ELR (cell line): ENCODE measurements at regions not wholly inside any gene's neighbourhood (a gene's known extent, or its start where the extent isn't known, plus 50 kb on each side); places are given as distances from the start of the nearest gene placed in this dataset.

Source experiments
- DNase-seq: peaks from one replicate; pipeline ENCODE4 v3.0.0-alpha.2; 2015; ENCODE audit warnings: low read depth

DNA sequence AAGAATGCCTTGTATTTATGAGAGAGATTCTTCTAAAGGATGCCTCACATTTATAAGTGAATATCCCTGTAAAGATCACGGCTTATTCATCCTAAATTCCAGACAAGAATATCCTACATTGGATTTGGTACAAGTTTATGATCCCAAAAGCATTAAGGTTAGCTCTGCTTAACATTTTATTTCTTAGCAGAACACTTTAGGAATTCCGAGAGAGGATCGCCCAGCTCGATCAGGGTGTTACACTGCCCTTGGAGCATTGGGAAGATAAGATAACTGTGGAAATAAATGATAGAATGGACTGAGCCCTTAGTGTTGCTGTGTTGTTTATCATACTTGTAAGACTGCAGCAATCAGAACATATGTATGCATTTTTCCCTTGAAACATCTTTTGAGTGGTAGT is 223.0 kb upstream of the CDIN1 start:
- DNase-seq = no peak

GRCh38 chr15:36356978-36357601 is 222.3 kb upstream of the CDIN1 start:
- DNase-seq = peak; percentile 37

GRCh38 chr15:36358094-36358493 is 221.3 kb upstream of the CDIN1 start:
- DNase-seq = peak; percentile 61

- no peak for DNase-seq
Observed at GRCh38 chr15:36358523-36358922, 220.9 kb upstream of the CDIN1 start.

DNA sequence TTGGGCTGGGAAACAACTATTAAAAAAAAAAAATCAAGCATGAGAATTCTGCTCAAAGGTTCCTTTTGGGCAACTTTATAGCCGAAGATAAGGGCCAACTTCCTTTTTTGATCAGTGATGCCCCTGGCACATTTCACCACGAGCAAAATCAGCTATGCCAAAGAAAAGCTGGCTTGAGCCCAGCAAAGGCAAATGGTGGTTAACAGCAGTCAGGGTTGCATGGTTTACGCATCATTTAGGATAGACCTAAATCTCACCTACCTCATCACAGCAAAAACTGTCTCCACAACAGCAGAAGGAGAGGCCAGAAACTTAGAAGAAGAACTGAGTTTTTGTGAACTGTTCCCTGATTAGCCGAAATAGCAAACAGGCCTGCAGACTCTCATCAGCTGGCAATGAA is 220.1 kb upstream of the CDIN1 start:
- no peak for DNase-seq

GRCh38 chr15:36361351-36361870 is 218.0 kb upstream of the CDIN1 start:
- peak; percentile 74 for DNase-seq

DNA sequence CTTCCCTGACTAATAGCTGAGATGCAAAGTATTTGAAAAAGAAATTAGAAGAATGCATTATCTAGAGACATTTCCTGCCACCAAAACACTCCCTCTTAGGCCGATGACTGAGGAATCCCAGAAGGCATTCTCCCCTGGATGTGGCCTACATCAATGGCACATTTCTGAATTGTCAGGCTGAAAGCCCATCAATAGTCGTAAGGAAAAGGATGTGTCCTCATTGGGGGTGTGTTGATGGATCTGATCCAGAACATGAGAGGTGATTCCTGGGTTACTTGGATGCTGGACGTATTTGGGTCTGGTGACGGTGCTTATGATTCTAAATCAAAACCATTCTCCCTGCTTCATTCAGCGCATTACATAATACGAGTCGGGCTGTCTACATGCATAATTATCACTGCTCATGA is 216.9 kb upstream of the CDIN1 start:
- DNase-seq = no peak

DNA sequence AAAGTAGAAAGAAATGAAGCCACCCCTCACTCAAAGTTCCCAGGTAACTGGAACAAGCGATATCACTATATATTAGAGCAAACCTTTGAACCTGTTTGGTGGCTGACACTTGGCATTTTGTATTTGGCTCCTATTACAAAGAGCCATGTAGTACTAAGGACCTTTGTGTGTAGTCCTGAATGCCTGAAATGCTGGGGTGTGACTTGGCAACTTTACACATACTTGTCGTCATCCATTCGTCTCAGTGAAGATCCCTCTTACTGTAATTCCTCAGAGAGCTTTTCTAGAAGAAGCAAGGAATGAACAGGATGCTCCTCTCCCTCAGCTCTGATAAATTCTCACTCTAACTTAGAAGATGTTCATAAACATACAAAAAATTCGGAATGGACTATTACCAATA is 216.1 kb upstream of the CDIN1 start:
- DNase-seq = no peak

DNA sequence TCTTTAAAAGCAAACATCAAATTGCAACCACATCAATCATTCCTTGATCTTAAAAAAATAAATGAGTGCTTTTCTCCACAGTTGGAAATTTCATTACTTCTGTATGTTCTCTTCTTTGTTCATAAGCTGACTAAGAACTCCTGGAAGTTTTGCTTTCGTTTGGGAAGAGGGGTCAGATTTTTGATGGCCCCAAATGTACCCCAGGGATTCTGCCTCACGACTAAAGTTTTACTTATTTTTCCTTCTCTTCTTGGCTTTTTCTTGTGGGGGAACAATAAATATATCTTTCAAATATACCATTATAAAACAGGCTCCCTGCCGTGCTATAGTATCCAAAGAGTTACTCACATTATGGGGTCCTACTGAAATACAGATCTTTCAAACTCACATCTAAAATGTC is 215.0 kb upstream of the CDIN1 start:
- DNase-seq = no peak

GRCh38 chr15:36365963-36366362 is 213.5 kb upstream of the CDIN1 start:
- DNase-seq = no peak

DNA sequence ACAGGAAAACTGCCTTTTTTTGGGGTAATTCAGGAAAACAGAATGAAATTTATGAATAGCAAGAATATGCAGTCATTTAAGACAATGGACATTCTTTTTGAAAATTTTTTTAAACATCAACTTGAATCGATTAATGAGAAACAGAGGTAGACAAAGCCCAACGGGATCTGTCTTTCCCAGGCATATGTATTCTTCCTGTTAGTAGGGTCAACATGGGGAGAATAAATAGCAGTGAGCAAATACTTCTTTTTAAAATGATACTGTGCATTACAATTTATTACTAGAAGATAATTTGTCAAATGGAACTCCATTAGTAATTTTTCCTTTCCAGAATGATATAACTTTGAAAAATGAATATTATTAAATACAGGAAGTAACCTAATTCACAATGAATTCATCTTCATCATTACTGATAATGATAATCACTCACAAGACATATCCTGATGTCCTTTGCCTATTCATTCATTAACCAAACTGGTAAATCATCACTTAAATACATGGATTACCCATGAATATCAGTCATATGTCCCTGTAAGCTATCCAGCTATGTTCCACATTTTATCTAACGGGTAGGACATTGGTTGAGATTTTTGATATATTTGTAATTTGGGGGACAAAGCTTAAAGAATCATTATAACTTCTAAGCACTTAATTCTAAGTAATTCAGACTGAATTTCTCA is 209.2 kb upstream of the CDIN1 start:
- no peak for DNase-seq

DNA sequence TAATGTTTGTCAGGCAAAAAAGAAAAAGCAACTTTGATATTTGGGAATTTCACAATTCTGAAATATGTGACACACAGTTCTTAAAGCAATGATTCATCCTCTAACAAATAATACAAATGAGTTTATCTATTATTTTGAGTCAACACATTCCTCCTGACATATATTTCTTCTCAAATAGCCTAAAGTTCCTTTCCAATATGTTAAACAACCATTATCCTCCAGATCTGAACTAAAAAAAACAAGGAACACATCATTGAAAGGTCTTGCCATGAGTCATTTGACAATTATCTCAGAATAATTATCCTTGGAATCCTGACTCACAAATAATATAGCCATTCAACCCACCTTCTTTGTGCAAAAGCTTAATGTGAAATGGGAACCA is 208.7 kb upstream of the CDIN1 start:
- DNase-seq = peak; percentile 94

DNA sequence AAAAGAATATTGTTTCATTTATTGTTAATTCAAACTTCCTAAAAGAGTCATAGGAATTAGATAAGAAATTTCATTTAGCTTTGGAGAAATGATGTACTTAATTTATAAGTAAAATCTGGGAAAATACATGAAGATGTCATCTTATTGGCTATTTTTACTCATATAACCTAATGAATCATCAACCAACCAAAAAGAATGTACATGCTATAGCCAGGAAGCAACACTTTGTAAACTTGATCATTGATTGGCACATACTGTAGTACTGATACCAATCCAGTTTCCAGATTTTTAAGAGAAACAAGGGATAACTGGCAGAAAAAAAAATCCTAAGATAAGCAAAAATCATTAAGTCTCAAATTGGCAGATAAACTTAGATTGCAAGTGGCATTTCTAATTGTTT is 207.9 kb upstream of the CDIN1 start:
- peak; percentile 76 for DNase-seq

DNA sequence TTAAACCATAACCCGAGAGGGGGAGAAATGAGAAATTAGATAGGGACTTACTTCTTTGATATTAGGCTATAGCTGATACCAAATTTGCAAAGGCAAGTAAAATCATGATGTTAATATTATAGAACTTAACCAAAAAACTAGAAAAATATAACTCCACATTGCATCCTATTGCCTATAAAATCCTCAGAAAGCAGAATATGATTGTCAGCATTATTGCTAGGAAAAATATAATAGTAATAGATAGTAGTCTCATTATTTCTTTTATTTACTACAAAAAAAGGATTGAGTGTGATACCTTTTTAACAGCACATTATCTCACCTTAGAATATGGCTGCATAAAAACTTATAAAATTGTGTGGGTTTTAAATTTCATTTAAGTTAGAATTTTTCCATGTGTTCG is 206.5 kb upstream of the CDIN1 start:
- no peak for DNase-seq

- DNase-seq = peak; percentile 67
Observed at GRCh38 chr15:36373550-36373949, 205.9 kb upstream of the CDIN1 start.

GRCh38 chr15:36389107-36389506 is 190.3 kb upstream of the CDIN1 start:
- no peak for DNase-seq

GRCh38 chr15:36390491-36390890 is 188.9 kb upstream of the CDIN1 start:
- DNase-seq = no peak

DNA sequence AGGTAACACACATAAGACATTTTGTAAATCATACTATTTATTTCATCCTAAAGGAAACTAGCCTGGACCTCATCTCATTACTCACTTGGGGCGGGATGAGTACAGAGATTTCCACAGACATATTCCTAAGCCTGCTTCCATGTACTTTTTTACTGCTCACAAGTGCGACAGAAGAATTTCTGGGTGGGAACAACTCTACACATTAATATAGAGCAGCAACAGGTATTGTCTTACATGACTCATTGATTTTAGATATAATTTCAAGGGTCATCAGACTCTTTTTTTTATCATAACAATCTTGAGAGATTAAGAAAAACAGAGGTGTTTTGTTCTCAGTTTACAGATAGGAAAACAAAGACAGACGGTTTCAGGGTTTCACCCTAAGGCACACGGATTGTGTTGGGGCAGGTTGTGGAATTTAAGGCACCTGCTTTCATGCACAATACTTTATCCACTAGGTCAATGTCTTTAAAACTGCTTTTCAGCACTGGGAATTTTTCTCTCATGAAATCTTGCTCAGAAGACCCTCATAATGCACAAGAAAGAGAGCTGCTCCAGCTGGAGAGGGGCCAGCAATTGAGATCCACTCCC is 186.7 kb upstream of the CDIN1 start:
- DNase-seq = no peak

- no peak for DNase-seq
Observed at GRCh38 chr15:36398212-36398611, 181.2 kb upstream of the CDIN1 start.

DNA sequence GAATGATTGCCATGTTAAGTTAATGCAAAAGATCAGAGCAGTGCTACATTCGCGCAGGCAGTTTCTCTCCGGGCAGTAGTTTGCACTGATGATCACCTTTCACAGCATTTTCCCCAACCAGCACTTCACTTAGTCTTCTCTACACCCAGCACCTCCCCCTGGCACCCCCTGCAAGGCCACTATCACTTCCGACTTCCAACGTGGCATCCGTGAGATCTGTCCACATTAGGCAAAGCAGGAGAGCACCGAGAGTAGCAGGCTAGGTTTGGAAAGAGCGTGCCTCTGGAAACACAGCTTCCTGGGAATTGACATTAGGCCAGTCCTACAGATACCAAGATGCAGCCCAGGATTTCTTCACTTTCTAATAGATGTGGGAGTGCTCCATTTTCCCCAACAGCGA is 180.2 kb upstream of the CDIN1 start:
- DNase-seq = no peak

DNA sequence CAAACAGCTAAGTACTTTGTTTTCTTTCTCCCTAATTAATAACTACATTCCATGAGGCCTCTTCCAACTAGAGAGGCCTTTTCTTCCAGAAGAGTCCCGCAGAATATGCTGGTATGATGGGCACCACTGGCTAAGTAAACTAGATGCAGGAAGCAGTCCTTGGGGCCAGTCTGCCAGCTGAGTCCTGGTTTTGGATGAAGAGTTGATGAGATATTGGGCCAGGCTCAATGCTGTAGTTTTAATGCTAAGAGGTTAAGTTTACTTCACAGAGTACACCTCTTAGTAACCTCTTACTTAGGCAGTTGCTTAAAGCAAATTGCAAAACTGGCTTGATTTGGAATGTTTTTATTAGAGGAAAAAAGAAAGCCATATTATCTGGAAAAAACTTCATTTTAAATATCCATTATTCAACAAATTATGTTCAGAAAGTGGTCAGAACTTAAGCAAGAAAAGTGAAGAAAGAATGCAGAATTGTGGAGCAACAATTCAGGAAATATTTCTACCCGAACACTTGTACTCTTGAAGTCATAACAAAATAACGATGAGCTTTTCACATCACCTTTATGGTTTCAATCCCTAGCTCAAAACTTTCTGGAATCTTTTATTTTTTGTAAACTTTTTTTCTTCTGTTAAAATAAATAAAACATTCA is 178.4 kb upstream of the CDIN1 start:
- no peak for DNase-seq

DNA sequence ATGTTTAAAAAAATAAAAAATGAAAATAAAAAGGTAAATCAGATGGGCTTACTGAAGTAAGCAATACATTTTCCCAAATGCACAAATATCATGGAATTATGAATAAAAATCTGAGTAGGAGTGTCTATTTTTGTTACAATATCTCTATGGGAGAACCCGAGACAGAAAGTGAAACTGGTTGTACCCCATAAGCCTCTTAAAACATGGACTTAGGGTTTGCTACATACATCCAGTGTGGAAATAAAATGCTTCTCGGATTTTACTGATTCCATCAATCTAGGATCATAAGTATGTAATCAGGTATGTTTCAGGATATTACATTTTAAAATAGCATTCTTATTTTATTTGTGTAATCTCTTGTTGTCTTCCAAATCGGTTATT is 177.8 kb upstream of the CDIN1 start:
- DNase-seq = peak; percentile 3

- DNase-seq = no peak
Observed at GRCh38 chr15:36403351-36403750, 176.1 kb upstream of the CDIN1 start.
